Type B pancreatic cell (in vitro differentiated cells): ENCODE measurements at regions not wholly inside any gene's neighbourhood (a gene's known extent, or its start where the extent isn't known, plus 50 kb on each side); places are given as distances from the start of the nearest gene placed in this dataset.
"Not testable (repeated sequence)": the region's sequence is repeated elsewhere in the genome, so short reads cannot be mapped to it uniquely, and the experiment has no call there.

Experiments used
- DNase-seq: peaks from one replicate; pipeline ENCODE4 v3.0.0; 2021; ENCODE audit warnings: mixed read lengths; ENCODE audit not compliant: unreplicated experiment; ENCODE audit errors: extremely low spot score
- H3K27ac Mint-ChIP-seq: 2 replicates; pipeline ENCODE4 v1.8.0; 2021; ENCODE audit warnings: mild to moderate bottlenecking, mixed read lengths
- H3K27me3 Mint-ChIP-seq: 2 replicates; pipeline ENCODE4 v1.8.0; 2021; ENCODE audit warnings: mixed read lengths
- H3K36me3 Mint-ChIP-seq: 2 replicates; pipeline ENCODE4 v1.8.0; 2021; ENCODE audit warnings: mixed read lengths
- H3K4me1 Mint-ChIP-seq: one replicate; pipeline ENCODE4 v1.8.0; 2021; ENCODE audit warnings: mixed read lengths; ENCODE audit not compliant: unreplicated experiment
- H3K4me3 Mint-ChIP-seq: 2 replicates; pipeline ENCODE4 v1.8.0; 2021; ENCODE audit warnings: mild to moderate bottlenecking, mixed read lengths
- H3K9me3 Mint-ChIP-seq: 2 replicates; pipeline ENCODE4 v1.8.0; 2021; ENCODE audit warnings: mixed read lengths
- CTCF ChIP-seq: fragments of 200-600 bp; sonication (generic); conservative IDR thresholded peaks from 2 replicates; pipeline ENCODE4 v1.5.0; 2021; ENCODE audit warnings: antibody characterized with exemption, mild to moderate bottlenecking

- TF ChIP-seq CTCF = no peak
- H3K4me3 Mint-ChIP-seq = no peak overlapping the region
- no peaks in the 10 kb centered on the region for H3K27me3 Mint-ChIP-seq
- H3K36me3 Mint-ChIP-seq = no peaks in the 10 kb centered on the region
- H3K9me3 Mint-ChIP-seq = peaks cover 3% of the 10 kb centered on the region
- no peak for DNase-seq
- no peak overlapping the region for H3K27ac Mint-ChIP-seq
- H3K4me1 Mint-ChIP-seq = peaks cover 16% of the 10 kb centered on the region
Measured at GRCh38 chr5:17061973-17062470, 125.9 kb upstream of the MYO10 start.

- H3K36me3 Mint-ChIP-seq, H3K27me3 Mint-ChIP-seq, DNase-seq, H3K9me3 Mint-ChIP-seq, H3K27ac Mint-ChIP-seq, H3K4me3 Mint-ChIP-seq: not testable (repeated sequence)
- peaks cover 10% of the 10 kb centered on the region for H3K4me1 Mint-ChIP-seq
Measured at GRCh38 chr5:17062741-17063140, 126.7 kb upstream of the MYO10 start.

- H3K9me3 Mint-ChIP-seq = no peaks in the 10 kb centered on the region
- H3K27me3 Mint-ChIP-seq = no peaks in the 10 kb centered on the region
- H3K4me1 Mint-ChIP-seq = peaks cover 7% of the 10 kb centered on the region
- no peak for DNase-seq
- H3K27ac Mint-ChIP-seq = no peak overlapping the region
- no peak for TF ChIP-seq CTCF
- H3K4me3 Mint-ChIP-seq = no peak overlapping the region
- H3K36me3 Mint-ChIP-seq = no peaks in the 10 kb centered on the region
Measured at GRCh38 chr5:17064241-17064640, 128.2 kb upstream of the MYO10 start.

- Mint-ChIP-seq H3K4me1 (peaks cover 18% of the 10 kb centered on the region), H3K9me3 (no peaks in the 10 kb centered on the region), H3K27ac (no peak overlapping the region), H3K4me3 (no peak overlapping the region), H3K36me3 (no peaks in the 10 kb centered on the region), H3K27me3 (no peaks in the 10 kb centered on the region)
- DNase-seq = no peak
- no peak for TF ChIP-seq CTCF
Measured at GRCh38 chr5:17065458-17065857, 129.4 kb upstream of the MYO10 start.

- not testable (repeated sequence) for H3K9me3 Mint-ChIP-seq, H3K36me3 Mint-ChIP-seq, H3K27ac Mint-ChIP-seq, H3K4me3 Mint-ChIP-seq, H3K27me3 Mint-ChIP-seq, DNase-seq
- peaks cover 23% of the 10 kb centered on the region for H3K4me1 Mint-ChIP-seq
Measured at GRCh38 chr5:17066026-17066425, 129.9 kb upstream of the MYO10 start.

- H3K36me3 Mint-ChIP-seq = no peaks in the 10 kb centered on the region
- no peaks in the 10 kb centered on the region for H3K9me3 Mint-ChIP-seq
- no peak overlapping the region for H3K4me3 Mint-ChIP-seq
- DNase-seq = no peak
- no peak for TF ChIP-seq CTCF
- peaks cover 23% of the 10 kb centered on the region for H3K4me1 Mint-ChIP-seq
- no peaks in the 10 kb centered on the region for H3K27me3 Mint-ChIP-seq
- H3K27ac Mint-ChIP-seq = no peak overlapping the region
Measured at GRCh38 chr5:17067657-17068392, 131.7 kb upstream of the MYO10 start.
